22Rv1 (cell line): ENCODE measurements at regions not wholly inside any gene's neighbourhood (a gene's known extent, or its start where the extent isn't known, plus 50 kb on each side); places are given as distances from the start of the nearest gene placed in this dataset.

Source experiments
- CTCF ChIP-seq: fragments of 450-650 bp; IDR thresholded peaks from 2 replicates; pipeline ENCODE4 v1.5.1; 2017; ENCODE audit warnings: mild to moderate bottlenecking
- ZFX ChIP-seq: fragments of 450-650 bp; IDR thresholded peaks from 2 replicates; pipeline ENCODE4 v1.6.1; 2017; ENCODE audit warnings: antibody characterized with exemption, borderline replicate concordance

GRCh38 chr6:4587171-4587570 is 189.0 kb upstream of the CDYL start:
- TF ChIP-seq CTCF (no peak), ZFX (no peak)
